Stomach smooth muscle (tissue), 2 donors: ENCODE measurements at regions not wholly inside any gene's neighbourhood (a gene's known extent, or its start where the extent isn't known, plus 50 kb on each side); places are given as distances from the start of the nearest gene placed in this dataset.

Source experiments
- H3K27ac ChIP-seq: one replicate; pipeline ENCODE4 v1.7.0; 2013; ENCODE audit warnings: mild to moderate bottlenecking, low read length, inconsistent platforms
- H3K27me3 ChIP-seq, 2 donors: one replicate each; pipeline ENCODE4 v1.7.0; 2013; ENCODE audit warnings: low read length in 2 of 2; ENCODE audit not compliant: insufficient read depth in 2 of 2, control insufficient read depth in 1 of 2
- H3K36me3 ChIP-seq, 2 donors: one replicate each; pipeline ENCODE4 v1.7.0; 2013; ENCODE audit warnings: low read length in 2 of 2; ENCODE audit not compliant: control insufficient read depth in 2 of 2, insufficient read depth in 2 of 2
- H3K4me1 ChIP-seq: one replicate; pipeline ENCODE4 v1.7.0; 2013; ENCODE audit warnings: low read length; ENCODE audit not compliant: control insufficient read depth, insufficient read depth
- H3K4me3 ChIP-seq, 2 donors: one replicate each; pipeline ENCODE4 v1.7.0; 2013; ENCODE audit warnings: low read length in 2 of 2
- H3K9ac ChIP-seq, 2 donors: one replicate each; pipeline ENCODE4 v1.7.0; 2013; ENCODE audit warnings: low read length in 2 of 2, mild to moderate bottlenecking in 1 of 2
- H3K9me3 ChIP-seq, 2 donors: one replicate each; pipeline ENCODE4 v1.7.0; 2013; ENCODE audit warnings: low read length in 2 of 2; ENCODE audit not compliant: control insufficient read depth in 2 of 2
- donor health status: healthy.
- donor health status: Pancreatic carcinoma.

DNA sequence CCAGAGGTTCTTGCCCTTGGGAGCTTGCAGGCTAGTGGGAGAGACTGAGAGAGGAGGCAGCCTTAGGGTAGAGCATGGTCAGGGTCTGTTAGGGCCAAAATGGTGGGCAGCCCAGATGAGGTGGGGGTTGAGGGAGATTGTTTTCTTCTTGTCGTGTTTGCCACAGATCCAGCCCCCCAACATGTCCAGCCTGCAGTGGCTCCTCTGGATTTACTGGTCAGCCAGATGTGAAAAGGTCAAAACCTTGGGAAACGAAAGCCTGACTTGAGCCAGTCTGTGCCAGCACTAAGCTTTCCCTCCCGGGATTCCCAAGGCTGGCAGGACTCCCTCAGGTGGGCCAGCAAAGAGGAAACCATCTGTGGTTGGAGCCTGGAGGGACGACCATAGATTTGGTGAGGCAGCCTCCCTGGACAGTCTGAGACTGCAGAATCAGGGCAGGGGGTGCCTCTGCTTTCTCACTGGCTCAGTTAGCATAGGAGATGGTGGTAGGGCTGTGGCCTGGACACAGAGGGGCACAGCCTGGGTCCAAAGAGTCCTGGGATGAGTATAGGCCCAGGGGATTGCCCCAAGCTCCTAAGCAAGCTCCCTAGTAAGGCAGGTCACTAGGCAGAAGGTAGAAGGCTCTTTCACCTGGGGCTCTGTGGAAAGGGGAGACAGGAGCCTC lies 51.2 kb upstream of the PRR23C start:
- Histone ChIP-seq H3K27me3 (no peaks in the 10 kb centered on the region), H3K27ac (no peak overlapping the region), H3K4me3 (no peak overlapping the region), H3K9me3 (peaks cover 3 to 5% of the 10 kb centered on the region in 2 donors), H3K9ac (no peak overlapping the region), H3K36me3 (no peaks in the 10 kb centered on the region), H3K4me1 (no peaks in the 10 kb centered on the region)

DNA sequence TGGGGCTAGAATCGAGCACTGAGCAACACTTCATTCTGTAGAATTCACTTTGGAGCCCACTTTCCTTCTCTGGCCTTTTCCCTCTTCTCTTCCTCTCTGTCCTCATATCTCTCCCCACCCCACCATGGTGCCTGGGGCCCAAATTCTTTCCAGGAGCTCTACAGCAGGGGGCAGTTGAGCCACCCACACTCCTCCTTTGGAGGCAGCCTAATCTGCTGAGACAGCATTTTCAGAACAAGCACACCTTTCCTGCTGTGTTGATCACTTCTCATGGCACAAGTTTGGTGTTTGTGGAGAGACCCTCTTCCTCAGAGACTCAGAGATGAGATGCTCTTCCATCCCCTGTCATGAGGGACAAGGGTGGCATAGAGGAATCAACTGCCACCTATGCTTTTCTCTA lies 52.0 kb upstream of the PRR23C start:
- H3K9ac ChIP-seq: no peak overlapping the region
- peaks cover 0 to under 1% of the 10 kb centered on the region in 2 donors for H3K27me3 ChIP-seq
- no peaks in the 10 kb centered on the region for H3K36me3 ChIP-seq
- no peak overlapping the region for H3K4me3 ChIP-seq
- peaks cover 0 to 3% of the 10 kb centered on the region in 2 donors for H3K9me3 ChIP-seq
- H3K27ac ChIP-seq: no peak overlapping the region
- H3K4me1 ChIP-seq: no peaks in the 10 kb centered on the region

DNA sequence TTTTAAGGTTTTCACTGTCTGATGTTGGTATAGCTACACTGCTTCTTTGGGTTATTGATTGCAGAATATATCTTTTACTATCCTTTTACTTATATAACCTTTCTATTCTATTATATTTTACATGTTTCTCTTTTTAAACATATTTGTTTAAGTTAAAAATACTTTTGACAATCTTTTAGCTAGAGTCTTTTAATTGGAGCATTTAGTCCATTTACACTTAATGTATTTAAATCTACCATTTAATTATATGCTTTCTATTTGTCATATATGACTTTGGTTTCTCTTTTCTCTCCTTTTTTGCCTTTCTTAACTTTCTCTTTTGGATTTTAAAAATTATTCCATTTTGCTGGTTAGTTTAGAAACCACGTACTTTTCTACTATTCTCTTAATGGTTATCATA lies 53.7 kb upstream of the PRR23C start:
- Histone ChIP-seq H3K9me3 (peaks cover 0 to 3% of the 10 kb centered on the region in 2 donors), H3K4me1 (no peaks in the 10 kb centered on the region), H3K27me3 (peaks cover 0 to 2% of the 10 kb centered on the region in 2 donors), H3K27ac (no peak overlapping the region), H3K9ac (no peak overlapping the region), H3K4me3 (no peak overlapping the region), H3K36me3 (no peaks in the 10 kb centered on the region)

DNA sequence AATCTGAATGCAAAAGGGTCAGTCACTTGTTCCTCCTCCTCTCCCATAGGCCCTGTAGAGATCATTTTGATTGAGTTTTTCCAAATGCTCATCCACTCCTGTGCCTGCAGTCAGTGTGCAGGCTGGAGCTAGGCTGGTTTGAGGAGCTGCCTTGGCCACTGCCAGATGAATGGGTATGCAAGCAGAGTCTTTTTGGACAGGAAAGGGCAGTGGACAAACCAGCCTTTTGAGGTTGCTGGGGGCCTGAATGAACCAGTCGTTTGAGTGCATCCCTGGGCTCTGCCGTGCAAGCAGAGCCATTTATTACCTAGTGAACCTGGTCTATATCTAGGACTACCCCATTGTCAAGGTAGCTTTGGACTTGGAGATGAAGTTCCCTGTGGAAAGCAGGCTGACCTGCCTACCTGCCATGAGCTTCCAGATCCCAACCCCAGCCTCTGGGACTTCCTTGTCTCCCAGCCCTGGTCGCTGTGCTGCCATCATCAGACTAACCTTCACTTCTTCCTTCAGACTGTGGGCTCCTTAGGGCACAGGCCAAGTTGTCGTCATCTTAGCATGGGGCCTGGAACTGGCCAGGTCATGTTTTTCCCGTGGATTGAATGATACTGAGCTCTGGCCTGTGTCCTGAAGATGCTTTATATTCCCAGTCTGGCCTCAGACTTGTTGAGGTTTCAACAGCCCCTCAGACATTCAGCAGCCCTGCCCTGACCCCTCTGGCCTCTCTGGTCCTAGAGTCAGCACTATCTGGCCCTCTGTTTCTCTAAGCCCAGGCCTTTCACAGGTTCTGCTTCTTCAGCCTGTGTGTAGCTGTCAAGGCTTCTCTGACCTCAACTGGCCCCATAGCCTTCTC lies 55.5 kb upstream of the PRR23C start:
- H3K36me3 ChIP-seq: no peaks in the 10 kb centered on the region
- no peak overlapping the region for H3K27ac ChIP-seq
- H3K4me3 ChIP-seq: no peak overlapping the region
- no peaks in the 10 kb centered on the region for H3K4me1 ChIP-seq
- H3K9ac ChIP-seq: no peak overlapping the region
- peaks cover 0 to 2% of the 10 kb centered on the region in 2 donors for H3K27me3 ChIP-seq
- peaks cover 0 to 3% of the 10 kb centered on the region in 2 donors for H3K9me3 ChIP-seq

DNA sequence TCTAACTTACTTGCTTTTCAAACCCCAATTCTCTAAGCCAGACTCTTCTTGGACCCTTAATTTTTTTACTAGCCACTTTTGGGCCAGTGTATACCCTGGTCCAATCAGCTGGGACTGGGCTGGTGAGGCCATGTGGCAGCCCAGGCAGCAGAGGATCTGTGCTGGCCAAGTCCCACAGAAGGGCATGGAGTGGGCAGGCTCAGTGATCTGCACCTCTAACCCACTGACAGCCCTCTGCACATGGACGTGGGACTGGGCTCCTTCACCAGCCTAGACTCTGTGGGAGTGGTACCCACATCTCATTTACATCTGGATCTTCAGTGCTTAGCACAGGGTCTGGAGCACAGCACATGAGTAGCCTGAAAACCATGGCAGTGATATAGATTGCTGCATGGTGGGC lies 56.1 kb upstream of the PRR23C start:
- Histone ChIP-seq H3K27me3 (peaks cover 0 to 2% of the 10 kb centered on the region in 2 donors), H3K36me3 (no peaks in the 10 kb centered on the region), H3K9ac (no peak overlapping the region), H3K9me3 (peaks cover 0 to 3% of the 10 kb centered on the region in 2 donors), H3K4me3 (no peak overlapping the region), H3K27ac (no peak overlapping the region), H3K4me1 (no peaks in the 10 kb centered on the region)

DNA sequence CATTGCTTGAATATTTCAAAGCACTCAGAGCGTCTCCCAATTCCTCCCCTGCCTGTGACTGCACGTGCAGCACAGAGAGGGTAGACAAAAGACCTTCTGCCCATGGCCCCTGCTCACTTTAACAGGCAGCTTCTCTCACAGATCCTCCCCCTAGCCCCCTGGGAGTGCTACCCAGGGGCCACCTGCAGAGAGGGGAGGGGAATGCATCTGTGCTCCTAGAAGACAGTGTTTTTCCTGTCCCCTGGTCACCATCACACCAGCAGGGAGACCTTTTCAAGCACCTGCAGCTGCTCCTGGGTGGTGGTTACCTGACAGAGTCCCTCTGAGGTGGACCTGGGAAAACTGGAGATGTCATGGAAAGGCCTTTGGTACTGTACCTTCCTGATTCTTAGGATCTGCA lies 56.7 kb upstream of the PRR23C start:
- Histone ChIP-seq H3K9me3 (peaks cover 0 to 3% of the 10 kb centered on the region in 2 donors), H3K4me1 (no peaks in the 10 kb centered on the region), H3K4me3 (no peak overlapping the region), H3K36me3 (no peaks in the 10 kb centered on the region), H3K27ac (no peak overlapping the region), H3K9ac (no peak overlapping the region), H3K27me3 (peaks cover 0 to 2% of the 10 kb centered on the region in 2 donors)

DNA sequence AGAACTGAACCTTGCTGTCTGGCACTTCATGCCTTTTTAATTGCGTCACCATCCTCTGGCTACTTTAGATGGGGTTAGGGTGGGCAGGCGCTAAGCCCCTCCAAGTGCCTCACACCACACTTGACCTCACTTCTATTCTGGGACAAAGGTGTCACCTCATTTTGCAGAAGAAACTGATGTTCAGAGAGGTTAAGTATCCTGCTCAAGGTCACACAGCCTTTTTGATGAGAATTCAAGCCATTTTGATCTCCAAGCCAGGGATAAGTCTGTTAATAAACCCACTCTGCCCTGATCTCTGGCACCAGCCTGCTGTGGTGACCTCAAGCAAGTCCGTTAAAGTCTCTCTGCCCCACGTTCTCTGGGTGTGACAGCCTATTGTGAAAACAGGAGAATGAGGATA lies 58.8 kb upstream of the PRR23C start:
- Histone ChIP-seq H3K4me3 (no peak overlapping the region), H3K9ac (no peak overlapping the region), H3K27ac (no peak overlapping the region), H3K9me3 (peaks cover 0 to 3% of the 10 kb centered on the region in 2 donors), H3K36me3 (no peaks in the 10 kb centered on the region), H3K27me3 (peaks cover 2 to 3% of the 10 kb centered on the region in 2 donors), H3K4me1 (no peaks in the 10 kb centered on the region)

DNA sequence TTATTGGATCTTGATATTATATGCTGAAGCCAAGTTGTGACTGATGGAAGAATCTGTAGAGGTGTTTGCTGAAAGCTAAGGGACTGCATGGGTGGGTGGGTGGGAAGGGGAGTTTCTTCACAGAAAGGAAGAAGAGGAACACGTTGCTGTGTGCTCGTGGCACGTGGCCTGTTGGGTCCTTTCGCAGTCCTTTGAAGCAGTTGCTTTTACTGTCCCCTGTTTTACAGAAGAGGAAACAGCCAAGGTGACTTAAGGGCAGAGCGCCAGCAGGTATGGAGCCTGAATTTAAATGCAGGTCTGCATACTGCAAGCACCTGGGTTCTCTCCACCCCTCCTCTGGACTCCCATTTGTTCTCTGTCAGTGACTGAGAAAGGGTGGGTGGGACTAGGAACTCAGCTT lies 59.4 kb upstream of the PRR23C start:
- H3K9ac ChIP-seq: no peak overlapping the region
- H3K4me3 ChIP-seq: no peak overlapping the region
- no peaks in the 10 kb centered on the region for H3K9me3 ChIP-seq
- no peaks in the 10 kb centered on the region for H3K4me1 ChIP-seq
- H3K27me3 ChIP-seq: peaks cover 2 to 3% of the 10 kb centered on the region in 2 donors
- H3K36me3 ChIP-seq: no peaks in the 10 kb centered on the region
- H3K27ac ChIP-seq: no peak overlapping the region

DNA sequence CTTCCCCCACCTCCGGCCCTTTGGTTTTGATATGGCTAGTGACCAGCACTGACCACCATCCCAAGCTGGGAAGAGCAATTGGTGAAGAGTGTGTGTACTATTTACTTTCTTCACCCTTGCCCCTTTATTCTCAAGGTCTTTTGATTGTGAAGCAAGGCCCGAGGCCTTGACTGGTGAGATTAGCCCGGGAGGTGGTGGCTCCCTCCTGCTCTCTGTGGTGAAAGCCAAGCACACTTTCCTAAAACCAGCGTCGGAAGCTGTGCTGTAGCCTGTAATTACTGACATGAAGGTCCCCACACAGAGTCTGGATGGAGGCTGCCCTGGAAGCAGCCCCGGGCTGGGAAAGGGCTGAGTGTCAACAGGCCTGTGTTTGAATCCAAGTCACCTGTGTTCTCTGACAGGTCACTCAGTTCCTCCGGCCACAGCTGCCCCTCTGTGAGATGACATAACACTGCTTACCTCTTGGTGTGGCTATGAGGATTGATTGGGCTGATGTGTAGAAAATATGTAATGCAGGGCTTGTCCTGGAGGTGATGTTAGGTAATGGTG lies 60.5 kb upstream of the PRR23C start:
- no peaks in the 10 kb centered on the region for H3K36me3 ChIP-seq
- H3K27ac ChIP-seq: no peak overlapping the region
- H3K4me1 ChIP-seq: no peaks in the 10 kb centered on the region
- no peak overlapping the region for H3K4me3 ChIP-seq
- H3K27me3 ChIP-seq: peaks cover 3 to 4% of the 10 kb centered on the region in 2 donors
- no peaks in the 10 kb centered on the region for H3K9me3 ChIP-seq
- H3K9ac ChIP-seq: no peak overlapping the region

DNA sequence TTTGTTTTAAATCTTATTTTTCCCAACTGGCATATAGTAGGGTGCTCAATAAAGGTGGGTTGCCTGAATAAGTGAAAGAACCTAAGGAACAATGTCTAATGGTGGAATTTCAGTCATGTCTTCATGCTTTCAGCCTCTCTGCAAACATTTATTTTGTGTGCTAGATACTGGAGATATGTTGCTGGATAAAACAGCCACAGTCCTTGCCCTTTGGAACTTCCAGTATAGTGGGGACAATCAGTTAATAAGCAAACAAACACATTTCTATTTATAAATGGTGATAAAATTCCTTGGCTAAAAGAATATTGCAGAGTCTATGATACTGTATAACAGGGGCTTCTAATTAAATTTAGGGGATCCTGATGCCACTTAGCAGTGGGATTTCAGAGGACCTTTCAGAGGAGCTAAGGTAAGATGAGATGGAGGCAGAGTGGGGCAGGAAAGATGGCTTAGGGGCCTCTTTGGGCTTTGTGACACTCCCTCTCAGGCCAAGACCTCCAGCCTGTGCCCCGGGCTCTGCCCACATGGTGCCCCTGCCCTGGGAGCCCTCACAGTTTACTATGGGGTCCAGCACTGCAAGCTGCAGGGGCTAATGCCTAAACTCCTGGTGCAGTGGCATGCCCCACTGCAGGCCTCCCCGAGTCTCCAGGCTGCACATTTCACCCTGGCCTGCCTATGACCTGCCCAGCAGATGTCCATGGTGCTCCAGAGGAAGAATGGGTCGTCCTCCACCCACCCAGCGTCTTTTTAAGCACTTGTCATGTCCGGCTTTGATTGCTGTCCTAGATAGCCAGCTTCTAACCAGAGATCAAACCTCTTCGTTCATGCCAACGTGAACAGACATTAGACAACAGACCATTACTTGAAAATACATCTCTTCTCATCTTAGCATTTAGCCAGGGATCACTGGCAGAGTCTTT lies 61.6 kb upstream of the PRR23C start:
- Histone ChIP-seq H3K4me3 (no peak overlapping the region), H3K27me3 (peaks cover 3 to 4% of the 10 kb centered on the region in 2 donors), H3K36me3 (no peaks in the 10 kb centered on the region), H3K27ac (no peak overlapping the region), H3K4me1 (no peaks in the 10 kb centered on the region), H3K9me3 (no peaks in the 10 kb centered on the region), H3K9ac (no peak overlapping the region)
